Activated CD8-positive, alpha-beta T cell treated with anti-CD3 and anti-CD28 coated beads for 36 hours (primary cell): ENCODE measurements at regions not wholly inside any gene's neighbourhood (a gene's known extent, or its start where the extent isn't known, plus 50 kb on each side); places are given as distances from the start of the nearest gene placed in this dataset.

Experiments used
- ATAC-seq: fragments of 200-7000 bp; cut with Tn5 transposase; one replicate; pipeline ENCODE4 v1.10.0; 2021; ENCODE audit warnings: mild to moderate bottlenecking, moderate library complexity
- CTCF ChIA-PET: fragments of 350-600 bp; sonication (Branson Sonifier 250); formaldehyde crosslinking; loops from one replicate; lab custom pipeline; 2021; ENCODE audit warnings: antibody characterized with exemption; lab: Charles Lee
- POLR2A ChIA-PET: fragments of 350-600 bp; sonication (Branson Sonifier 250); formaldehyde crosslinking; loops from one replicate; lab custom pipeline; 2021; ENCODE audit warnings: antibody characterized with exemption; lab: Charles Lee
- DNase-seq: peaks from one replicate; pipeline ENCODE4 v3.0.0-alpha.2; 2020
- H3K27ac Mint-ChIP-seq: one replicate; pipeline ENCODE4 v1.8.0; 2021; ENCODE audit warnings: mild to moderate bottlenecking, mixed read lengths
- H3K27me3 Mint-ChIP-seq: one replicate; pipeline ENCODE4 v1.8.0; 2021; ENCODE audit warnings: mixed read lengths
- H3K36me3 Mint-ChIP-seq: one replicate; pipeline ENCODE4 v1.8.0; 2021; ENCODE audit warnings: low read depth, mixed read lengths
- H3K4me1 Mint-ChIP-seq: one replicate; pipeline ENCODE4 v1.8.0; 2021; ENCODE audit warnings: low read depth, mixed read lengths
- H3K4me3 Mint-ChIP-seq: one replicate; pipeline ENCODE4 v1.8.0; 2021; ENCODE audit warnings: mild to moderate bottlenecking, moderate library complexity, mixed read lengths
- H3K9me3 Mint-ChIP-seq: one replicate; pipeline ENCODE4 v1.8.0; 2021; ENCODE audit warnings: mixed read lengths
- CTCF ChIP-seq: fragments of 200-600 bp; IDR thresholded peaks from one replicate; pipeline ENCODE4 v1.8.0; 2022; ENCODE audit warnings: antibody characterized with exemption, mild to moderate bottlenecking
- intact Hi-C: fragments of 100-400 bp; cut with micrococcal nuclease; formaldehyde crosslinking; loops from one replicate; pipeline ENCODE4 v1.10.0; 2022

- intact Hi-C loops, result no loop called here
- ATAC-seq (no peak), DNase-seq (no peak)
- no peaks in the 10 kb centered on the region for H3K4me1 Mint-ChIP-seq
- no peaks in the 10 kb centered on the region for H3K36me3 Mint-ChIP-seq
- POLR2A ChIA-PET, result no interaction called here
- peaks cover 2% of the 10 kb centered on the region for H3K9me3 Mint-ChIP-seq
- H3K27me3 Mint-ChIP-seq, result no peaks in the 10 kb centered on the region
- TF ChIP-seq CTCF, result no peak
- CTCF ChIA-PET, result no interaction called here
- H3K4me3 Mint-ChIP-seq, result no peak overlapping the region
- no peak overlapping the region for H3K27ac Mint-ChIP-seq
Observed at GRCh38 chr4:132317923-132318322, 831.2 kb upstream of the PCDH10 start.

- ATAC-seq, result no peak
- H3K27me3 Mint-ChIP-seq, result no peaks in the 10 kb centered on the region
- no peaks in the 10 kb centered on the region for H3K9me3 Mint-ChIP-seq
- intact Hi-C loops, result no loop called here
- no peaks in the 10 kb centered on the region for H3K36me3 Mint-ChIP-seq
- H3K4me3 Mint-ChIP-seq, result no peak overlapping the region
- no peak overlapping the region for H3K27ac Mint-ChIP-seq
- POLR2A ChIA-PET, result no interaction called here
- CTCF ChIA-PET, result no interaction called here
- DNase-seq, result no peak
- H3K4me1 Mint-ChIP-seq, result no peaks in the 10 kb centered on the region
- no peak for TF ChIP-seq CTCF
Observed at GRCh38 chr4:132328761-132329160, 820.3 kb upstream of the PCDH10 start.

GRCh38 chr4:132330994-132331393 is 818.1 kb upstream of the PCDH10 start:
- intact Hi-C loops, result no loop called here
- ChIA-PET CTCF (no interaction called here), POLR2A (no interaction called here)
- ATAC-seq, result no peak
- no peak for DNase-seq
- Mint-ChIP-seq H3K27me3 (no peaks in the 10 kb centered on the region), H3K36me3 (no peaks in the 10 kb centered on the region), H3K9me3 (no peaks in the 10 kb centered on the region), H3K4me1 (no peaks in the 10 kb centered on the region), H3K27ac (no peak overlapping the region), H3K4me3 (no peak overlapping the region)
- no peak for TF ChIP-seq CTCF

- no peaks in the 10 kb centered on the region for H3K27me3 Mint-ChIP-seq
- no peak overlapping the region for H3K4me3 Mint-ChIP-seq
- no peak overlapping the region for H3K27ac Mint-ChIP-seq
- peaks cover 2% of the 10 kb centered on the region for H3K9me3 Mint-ChIP-seq
- ATAC-seq, result no peak
- ChIA-PET CTCF (no interaction called here), POLR2A (no interaction called here)
- no peaks in the 10 kb centered on the region for H3K4me1 Mint-ChIP-seq
- no peaks in the 10 kb centered on the region for H3K36me3 Mint-ChIP-seq
- intact Hi-C loops, result no loop called here
- TF ChIP-seq CTCF, result no peak
- no peak for DNase-seq
Observed at GRCh38 chr4:132332932-132333723, 816.0 kb upstream of the PCDH10 start.

- TF ChIP-seq CTCF, result no peak
- Mint-ChIP-seq H3K4me1 (no peaks in the 10 kb centered on the region), H3K27me3 (no peaks in the 10 kb centered on the region), H3K27ac (no peak overlapping the region), H3K36me3 (no peaks in the 10 kb centered on the region), H3K9me3 (peaks cover 2% of the 10 kb centered on the region), H3K4me3 (no peak overlapping the region)
- intact Hi-C loops, result no loop called here
- ChIA-PET CTCF (no interaction called here), POLR2A (no interaction called here)
- ATAC-seq (no peak), DNase-seq (no peak)
Observed at GRCh38 chr4:132333724-132334047, 815.4 kb upstream of the PCDH10 start.
